HG03432 (cell line): ENCODE measurements at regions not wholly inside any gene's neighbourhood (a gene's known extent, or its start where the extent isn't known, plus 50 kb on each side); places are given as distances from the start of the nearest gene placed in this dataset.
"Not testable (repeated sequence)": the region's sequence is repeated elsewhere in the genome, so short reads cannot be mapped to it uniquely, and the experiment has no call there.

Source experiments
- ATAC-seq: cut with Tn5 transposase; IDR thresholded peaks from one replicate; pipeline ENCODE4 v1.9.1; 2021; ENCODE audit warnings: mild to moderate bottlenecking, moderate library complexity; ENCODE audit not compliant: unreplicated experiment

GRCh38 chr5:107017616-107018015 is 653.1 kb downstream of the EFNA5 start:
- no peak for ATAC-seq

GRCh38 chr5:107012371-107012770 is 658.4 kb downstream of the EFNA5 start:
- ATAC-seq: no peak

- no peak for ATAC-seq
Measured at GRCh38 chr5:107011605-107012004, 659.1 kb downstream of the EFNA5 start.

DNA sequence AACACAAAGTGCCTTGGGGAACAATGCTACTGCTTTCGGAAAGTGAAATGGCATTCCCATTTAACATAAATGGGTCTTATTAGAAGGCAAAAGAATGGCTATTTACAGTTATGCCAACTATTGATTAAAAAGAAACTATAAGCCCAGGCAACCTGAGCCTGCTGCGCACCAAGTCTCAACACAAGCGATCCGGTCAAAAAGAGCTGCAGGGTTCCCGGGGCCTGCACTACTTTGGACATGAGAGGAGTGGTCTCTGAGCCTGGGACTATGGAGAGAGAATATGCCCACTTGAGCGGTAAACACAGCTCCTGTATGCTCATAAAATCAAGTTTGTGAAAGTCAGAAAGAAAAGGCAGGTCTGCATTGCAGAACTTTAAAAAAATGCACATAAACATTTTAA is 660.7 kb downstream of the EFNA5 start:
- ATAC-seq: no peak

- ATAC-seq: no peak
Measured at GRCh38 chr5:107005653-107006052, 665.1 kb downstream of the EFNA5 start.

DNA sequence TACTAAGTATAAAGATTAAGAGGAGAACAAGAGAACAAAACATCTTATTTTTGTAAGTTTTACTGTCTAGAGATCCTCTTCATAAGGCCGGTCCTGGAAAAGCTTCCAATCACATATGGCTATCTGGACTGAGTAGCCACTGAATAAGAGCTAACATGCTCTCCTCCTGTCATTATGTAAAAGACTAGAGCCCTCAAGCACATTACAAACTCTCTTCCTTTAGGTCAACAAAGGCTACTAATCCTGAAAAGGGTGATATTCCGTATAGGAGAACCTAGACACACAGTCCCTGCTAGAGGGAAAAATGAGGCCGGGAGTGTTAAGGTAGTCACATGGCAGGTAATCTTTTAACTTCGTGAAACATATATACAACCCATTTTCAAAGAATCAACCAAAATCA is 665.6 kb downstream of the EFNA5 start:
- no peak for ATAC-seq

GRCh38 chr5:107002115-107002514 is 668.6 kb downstream of the EFNA5 start:
- ATAC-seq: no peak

GRCh38 chr5:106999506-106999905 is 671.2 kb downstream of the EFNA5 start:
- ATAC-seq: not testable (repeated sequence)

DNA sequence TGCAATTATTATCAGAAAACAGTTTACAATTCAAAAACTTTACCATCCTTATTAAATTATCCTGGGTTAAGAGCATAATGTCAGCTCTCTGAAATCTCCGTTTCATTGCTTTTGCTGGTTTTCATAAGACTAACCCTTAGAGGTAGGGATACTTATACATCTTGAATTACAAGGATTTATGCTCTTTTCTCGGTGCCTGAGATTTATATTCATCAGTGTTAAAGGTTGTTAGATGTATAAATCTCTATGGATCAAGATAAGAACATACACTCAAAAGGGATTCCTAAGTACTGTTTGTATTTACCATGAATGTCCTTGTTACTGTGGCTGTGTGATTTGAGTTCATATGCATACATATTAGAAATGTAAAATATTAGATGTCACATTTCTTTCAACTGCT is 684.7 kb downstream of the EFNA5 start:
- no peak for ATAC-seq

DNA sequence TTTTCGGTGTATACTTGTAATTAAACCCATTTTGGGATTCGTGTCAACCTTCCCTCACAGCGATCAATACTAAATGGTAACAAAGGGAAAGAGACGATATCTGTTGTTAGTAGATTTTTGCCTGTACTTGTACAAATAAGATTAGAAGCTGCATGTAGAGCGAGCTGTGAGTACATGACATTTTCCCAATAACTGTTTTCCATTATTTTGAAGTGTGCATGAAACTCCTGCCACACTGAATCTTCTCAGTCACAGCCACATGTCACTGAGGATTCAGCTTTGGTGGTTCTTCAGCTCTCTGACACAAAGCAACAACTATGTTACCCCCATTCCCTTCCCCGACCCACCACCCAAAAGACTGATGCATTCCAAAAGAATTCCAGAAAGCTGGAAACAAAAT is 685.6 kb downstream of the EFNA5 start:
- ATAC-seq: no peak

DNA sequence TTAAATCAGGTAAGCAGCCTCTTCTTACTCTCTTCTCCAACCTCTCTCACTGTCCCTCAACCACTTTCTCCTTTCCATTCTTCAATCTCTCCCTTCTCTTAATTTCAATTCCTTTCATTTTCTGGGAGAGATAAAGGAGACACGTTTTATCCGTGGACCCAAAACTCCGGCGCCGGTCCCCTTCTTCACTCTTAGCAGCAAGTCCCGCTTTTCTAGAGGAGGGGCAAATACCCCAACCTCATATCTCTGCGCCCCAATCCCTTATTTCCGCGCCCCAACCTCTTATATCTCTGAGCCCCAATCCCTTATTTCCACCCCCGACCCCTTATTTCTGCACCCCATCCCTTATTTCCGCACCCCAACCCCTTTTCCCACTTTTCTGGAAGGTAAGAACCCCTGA is 691.6 kb downstream of the EFNA5 start:
- not testable (repeated sequence) for ATAC-seq

- not testable (repeated sequence) for ATAC-seq
Measured at GRCh38 chr5:106978582-106979165, 692.1 kb downstream of the EFNA5 start.

- ATAC-seq: no peak
Measured at GRCh38 chr5:106976363-106976762, 694.4 kb downstream of the EFNA5 start.

DNA sequence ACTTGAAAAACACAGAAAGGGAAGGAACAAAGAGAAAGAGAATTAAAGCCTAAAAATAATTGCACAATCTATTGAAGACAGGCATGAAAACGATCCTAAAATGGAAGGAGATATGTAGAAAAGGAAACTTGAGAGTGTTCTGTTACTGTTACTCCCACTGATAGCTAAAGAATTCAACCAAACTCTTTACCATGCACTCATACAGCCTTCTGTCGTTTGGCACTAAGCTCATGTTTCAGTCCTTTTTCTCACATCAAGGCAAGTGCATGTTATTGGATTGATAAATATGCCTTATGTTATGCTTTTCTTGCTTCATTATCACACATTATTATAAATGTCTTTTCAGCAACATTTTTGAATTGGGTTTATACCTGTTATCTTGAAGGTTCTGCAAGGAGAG is 696.5 kb downstream of the EFNA5 start:
- no peak for ATAC-seq

DNA sequence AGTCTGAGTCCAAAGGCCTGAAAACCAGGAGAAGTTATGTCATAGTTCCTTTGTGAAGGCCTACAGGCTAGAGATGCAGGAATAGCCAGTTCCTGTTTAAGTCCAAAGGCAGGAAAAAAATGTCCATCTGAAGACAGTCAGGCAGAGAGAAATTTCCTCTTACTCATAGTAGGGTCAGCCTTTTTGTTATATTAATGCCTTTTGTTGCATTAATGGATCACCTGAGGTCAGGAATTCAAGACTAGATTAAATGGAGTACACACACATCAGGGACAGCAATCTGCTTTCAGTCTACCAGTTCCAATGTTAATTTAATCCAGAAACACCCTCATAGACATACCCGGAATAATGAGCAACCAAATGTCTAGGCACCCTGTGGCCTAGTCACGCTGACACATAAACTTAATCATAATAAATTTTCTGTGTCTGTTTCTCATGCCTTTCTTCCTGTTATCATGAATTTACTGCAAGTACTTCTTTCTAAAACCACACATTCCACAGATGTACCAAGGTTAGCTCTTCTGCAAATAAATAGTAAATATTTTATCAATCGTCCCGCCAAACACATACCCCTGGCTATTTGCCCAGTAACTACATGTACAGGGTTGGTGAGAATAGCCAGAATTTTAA is 703.9 kb downstream of the EFNA5 start:
- no peak for ATAC-seq

- ATAC-seq: no peak
Measured at GRCh38 chr5:106964132-106964531, 706.6 kb downstream of the EFNA5 start.

GRCh38 chr5:106963630-106964029 is 707.1 kb downstream of the EFNA5 start:
- no peak for ATAC-seq

DNA sequence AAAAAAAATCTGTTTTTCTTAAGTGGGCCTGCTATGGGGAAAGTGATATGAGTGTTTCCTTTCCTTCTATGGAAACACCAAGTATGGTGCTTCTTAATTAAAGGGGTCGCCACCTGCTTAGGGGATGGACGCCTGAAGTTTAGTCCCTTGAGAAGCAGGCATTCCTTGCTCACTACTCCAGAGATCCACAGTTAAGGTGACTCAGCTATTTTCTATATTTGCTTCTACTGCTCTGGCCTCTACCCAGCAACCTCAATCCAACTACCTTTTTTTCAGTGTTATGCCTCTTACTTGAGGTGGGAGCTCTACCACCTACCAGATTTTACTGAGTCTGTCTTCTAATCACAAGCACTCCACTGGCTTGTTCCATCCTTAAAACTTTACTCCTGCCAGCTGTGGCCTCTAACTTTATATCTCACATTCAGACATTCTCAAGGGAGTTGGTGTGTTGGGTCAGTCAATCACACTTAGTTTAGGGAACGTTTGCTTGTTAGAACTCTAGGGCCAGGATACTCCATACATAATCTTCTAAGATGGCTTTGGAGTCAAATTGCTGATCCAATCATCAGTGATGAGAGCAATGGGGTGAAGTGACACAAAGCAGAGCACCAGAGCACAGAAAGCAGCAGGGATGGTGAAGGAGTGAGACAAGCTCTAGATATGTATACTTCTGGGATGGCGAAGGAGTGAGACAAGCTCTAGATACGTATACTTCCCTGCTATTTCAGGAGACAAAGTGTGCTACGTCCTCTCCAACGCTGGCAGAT is 708.1 kb downstream of the EFNA5 start:
- no peak for ATAC-seq

GRCh38 chr5:106959387-106959786 is 711.4 kb downstream of the EFNA5 start:
- ATAC-seq: no peak

- ATAC-seq: no peak
Measured at GRCh38 chr5:106957336-106957735, 713.4 kb downstream of the EFNA5 start.

DNA sequence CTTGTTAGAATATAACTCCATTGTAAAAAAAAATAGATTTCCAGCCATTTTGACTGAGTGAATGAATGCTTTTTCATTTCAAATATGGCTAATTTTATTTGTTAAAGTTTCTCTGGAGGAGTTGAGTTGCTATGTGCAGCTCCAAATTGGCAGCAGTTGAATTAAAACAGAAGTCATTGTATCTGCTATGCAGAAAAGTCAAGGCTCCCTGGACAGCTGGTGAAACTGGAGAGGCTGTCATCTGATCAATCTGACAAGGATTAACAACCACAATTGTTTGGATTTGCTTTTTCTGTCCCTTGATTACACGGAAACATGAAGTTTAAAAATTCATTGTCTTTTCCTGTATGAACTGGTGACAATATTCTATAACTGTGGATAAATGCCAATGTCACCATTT is 713.9 kb downstream of the EFNA5 start:
- no peak for ATAC-seq

DNA sequence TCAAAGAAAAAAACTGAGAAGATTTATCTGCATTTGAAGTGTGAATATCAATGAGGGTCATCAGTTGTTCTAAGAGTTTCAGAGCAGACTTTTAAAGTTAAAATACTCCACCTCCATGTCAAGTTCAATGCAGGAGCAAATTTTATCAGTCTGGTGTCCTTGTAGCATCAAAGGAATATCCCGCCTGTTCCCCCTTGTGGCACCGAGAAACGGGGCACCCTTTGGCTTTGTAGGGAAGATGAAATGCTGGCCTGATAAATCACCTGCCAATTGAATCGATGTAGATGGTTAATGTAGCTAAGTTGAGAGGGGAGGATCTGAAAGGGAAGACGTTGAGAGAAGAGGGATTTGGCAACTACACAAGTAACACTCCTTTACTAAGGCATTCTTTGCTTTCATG is 714.5 kb downstream of the EFNA5 start:
- no peak for ATAC-seq
